ENCODE measurements at regions not wholly inside any gene's neighbourhood (a gene's known extent, or its start where the extent isn't known, plus 50 kb on each side); places are given as distances from the start of the nearest gene placed in this dataset.

DNA sequence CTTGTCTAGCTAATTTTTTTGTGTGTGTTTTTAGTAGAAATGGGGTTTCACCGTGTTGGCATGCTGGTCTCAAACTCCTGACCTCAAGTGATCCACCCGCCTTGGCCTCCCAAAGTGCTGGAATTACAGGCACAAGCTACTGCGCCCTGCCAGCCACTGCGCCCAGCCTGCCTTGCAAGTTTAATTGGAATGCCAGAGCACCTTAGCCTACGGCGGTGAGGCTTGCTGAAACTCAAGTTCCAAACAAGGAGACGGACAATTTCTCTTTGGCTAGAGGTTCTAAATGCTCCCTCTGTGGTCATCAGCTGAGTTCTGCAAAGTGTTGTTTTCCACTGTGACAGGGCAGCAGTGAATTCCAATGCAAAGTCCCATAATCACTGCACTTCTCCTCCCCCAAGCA, 583.4 kb downstream of the KCNJ3 start:
- TF ChIP-seq POLR2A (IDR thresholded peaks at IDR 0.05) = no peak
- TF ChIP-seq EP300 (IDR thresholded peaks at IDR 0.05) = no peak

Data from sigmoid colon (tissue), 4 donors.